GM12878 (cell line): ENCODE measurements at regions not wholly inside any gene's neighbourhood (a gene's known extent, or its start where the extent isn't known, plus 50 kb on each side); places are given as distances from the start of the nearest gene placed in this dataset.

ENCODE experiments used
- ATAC-seq: fragments of 200-7000 bp; cut with Tn5 transposase; 3 replicates; pipeline ENCODE4 v1.9.1; 2020; ENCODE audit warnings: mild to moderate bottlenecking, moderate library complexity
- BruUV-seq: library from RNA; stranded (reverse); fragments of 400-500 nt; replicated peaks from 2 replicates; lab custom pipeline; 2021; lab: Mats Ljungman, UMichigan
- CTCF ChIA-PET: fragments of 300-600 bp; sonication (Branson Sonifier 250); formaldehyde crosslinking; extraction: SDS; loops from one replicate; lab custom pipeline; 2021; ENCODE audit warnings: inconsistent platforms; lab: Yijun Ruan, JAX
- POLR2A ChIA-PET: fragments of 350-600 bp; formaldehyde crosslinking; extraction: SDS; loops from one replicate; lab custom pipeline; 2021; ENCODE audit warnings: inconsistent platforms; lab: Charles Lee
- RAD21 ChIA-PET: fragments of 300-600 bp; sonication (Branson Sonifier 250); formaldehyde crosslinking; loops from one replicate; lab custom pipeline; 2023; ENCODE audit warnings: antibody characterized with exemption; ENCODE audit not compliant: unreplicated experiment; lab: Charles Lee
- SMC1A ChIA-PET: fragments of 300-600 bp; sonication (Branson Sonifier 250); formaldehyde crosslinking; loops from one replicate; lab custom pipeline; 2023; ENCODE audit not compliant: unreplicated experiment, uncharacterized antibody; lab: Charles Lee
- DNase-seq: peaks from one replicate; pipeline ENCODE4 v3.0.0-alpha.2; 2011; ENCODE audit warnings: low read depth, low spot score
- FAIRE-seq: peaks from 3 replicates; lab custom pipeline; 2011; peaks lifted over from hg19 to GRCh38; lab: Jason Lieb, UNC
- H2AFZ ChIP-seq: 2 replicates; pipeline ENCODE4 v1.6.0; 2011; ENCODE audit warnings: low read depth, low read length, control low read depth; ENCODE audit not compliant: control insufficient read depth
- H3K27ac ChIP-seq: 2 replicates; pipeline ENCODE4 v1.5.1; 2011; ENCODE audit warnings: control low read depth; ENCODE audit not compliant: control insufficient read depth, insufficient read depth
- H3K27me3 ChIP-seq, 2 experiments: replicated peaks in 1 of 2; 2 replicates each; pipeline versions ENCODE4 v1.6.0 to v1.6.1; 2011; ENCODE audit warnings: low read length in 1 of 2; ENCODE audit not compliant: control insufficient read depth in 2 of 2, insufficient read depth in 2 of 2
- H3K36me3 ChIP-seq, 2 experiments: 2 replicates each; pipeline ENCODE4 v1.5.1; 2011; ENCODE audit warnings: low read length in 1 of 2; ENCODE audit not compliant: control insufficient read depth in 2 of 2, insufficient read depth in 2 of 2
- H3K4me1 ChIP-seq: 2 replicates; pipeline ENCODE4 v1.6.1; 2011; ENCODE audit warnings: mild to moderate bottlenecking, low read length, moderate library complexity, mixed read lengths; ENCODE audit not compliant: control insufficient read depth, insufficient read depth
- H3K4me2 ChIP-seq: 2 replicates; pipeline ENCODE4 v1.6.0; 2011; ENCODE audit warnings: control low read depth; ENCODE audit not compliant: control insufficient read depth, insufficient read depth
- H3K4me3 ChIP-seq: fragments of 200-600 bp; sonication (generic); 2 replicates; pipeline ENCODE4 v1.5.1; 2016
- H3K79me2 ChIP-seq: 2 replicates; pipeline ENCODE4 v1.6.0; 2011; ENCODE audit warnings: low read length; ENCODE audit not compliant: control insufficient read depth, insufficient read depth
- H3K9ac ChIP-seq: 2 replicates; pipeline ENCODE4 v1.8.0; 2011; ENCODE audit warnings: low read length, control low read depth, mixed read lengths; ENCODE audit not compliant: control insufficient read depth, insufficient read depth
- H3K9me3 ChIP-seq: replicated peaks from 3 replicates; pipeline ENCODE4 v1.5.1; 2011; ENCODE audit warnings: mild to moderate bottlenecking, low read length; ENCODE audit not compliant: control insufficient read depth, insufficient read depth
- H4K20me1 ChIP-seq: 2 replicates; pipeline ENCODE4 v1.6.0; 2011; ENCODE audit not compliant: control insufficient read depth, insufficient read depth
- BHLHE40 ChIP-seq, 2 experiments: fragments of 450-650 bp in 1 of 2; IDR thresholded peaks; 2 replicates each; pipeline ENCODE4 v1.6.1; 2011 to 2017; ENCODE audit warnings: low read depth in 2 of 2, borderline replicate concordance in 1 of 2, improper control_type of control experiment in 1 of 2, low read length in 1 of 2, mild to moderate bottlenecking in 1 of 2
- CBFB ChIP-seq: IDR thresholded peaks from 2 replicates; pipeline ENCODE4 v1.6.1; 2016; ENCODE audit warnings: antibody characterized with exemption, low read depth
- CBX5 ChIP-seq: sonication (generic); IDR thresholded peaks from 2 replicates; pipeline ENCODE4 v1.6.1; 2016; ENCODE audit warnings: low read depth, moderate library complexity, mild to moderate bottlenecking, inconsistent platforms
- ETV6 ChIP-seq, 2 experiments: fragments of 450-650 bp in 1 of 2; IDR thresholded peaks in 1 of 2; conservative IDR thresholded peaks in 1 of 2; 2 replicates each; pipeline ENCODE4 v1.6.1; 2014; ENCODE audit warnings: antibody characterized with exemption in 1 of 2, borderline replicate concordance in 1 of 2, low read depth in 1 of 2, mild to moderate bottlenecking in 1 of 2, moderate library complexity in 1 of 2
- EZH2 ChIP-seq: IDR thresholded peaks from 2 replicates; pipeline ENCODE4 v1.6.1; 2012; ENCODE audit warnings: low read depth, mild to moderate bottlenecking, control low read depth, inconsistent platforms, low read length, borderline replicate concordance; ENCODE audit not compliant: control insufficient read depth
- FOXK2 ChIP-seq: fragments of 450-650 bp; IDR thresholded peaks from 2 replicates; pipeline ENCODE4 v1.6.1; 2017; ENCODE audit warnings: mild to moderate bottlenecking, moderate library complexity
- GABPA ChIP-seq: IDR thresholded peaks from 2 replicates; pipeline ENCODE4 v1.6.1; 2014; ENCODE audit warnings: antibody characterized with exemption, low read depth, mild to moderate bottlenecking, inconsistent platforms
- GATAD2B ChIP-seq: fragments of 450-650 bp; conservative IDR thresholded peaks from 2 replicates; pipeline ENCODE4 v1.6.1; 2017; ENCODE audit warnings: low read depth, mild to moderate bottlenecking, moderate library complexity
- IKZF1 ChIP-seq: fragments of 450-650 bp; conservative IDR thresholded peaks from 2 replicates; pipeline ENCODE4 v1.6.1; 2017; ENCODE audit warnings: antibody characterized with exemption, mild to moderate bottlenecking
- MTA2 ChIP-seq: fragments of 450-650 bp; IDR thresholded peaks from 2 replicates; pipeline ENCODE4 v1.6.1; 2016; ENCODE audit warnings: low read depth, mild to moderate bottlenecking, moderate library complexity
- MXI1 ChIP-seq: fragments of 150-350 bp; IDR thresholded peaks from 2 replicates; pipeline ENCODE4 v1.6.1; 2011; ENCODE audit warnings: low read depth, mild to moderate bottlenecking, inconsistent platforms, low read length, improper control_type of control experiment
- POLR2A ChIP-seq: IDR thresholded peaks from 2 replicates; pipeline ENCODE4 v1.6.1; 2011; ENCODE audit warnings: low read depth, mild to moderate bottlenecking, low read length
- POLR2AphosphoS5 ChIP-seq: IDR thresholded peaks from 2 replicates; pipeline ENCODE4 v1.6.1; 2011; ENCODE audit warnings: mild to moderate bottlenecking, low read length, inconsistent platforms
- RAD51 ChIP-seq: fragments of 450-650 bp; IDR thresholded peaks from 2 replicates; pipeline ENCODE4 v1.6.1; 2016; ENCODE audit warnings: moderate library complexity, mild to moderate bottlenecking, inconsistent platforms
- RELA ChIP-seq: fragments of 450-650 bp; IDR thresholded peaks from 2 replicates; pipeline ENCODE4 v1.8.0; 2014; ENCODE audit warnings: borderline replicate concordance; ENCODE audit not compliant: partially characterized antibody
- WRNIP1 ChIP-seq: IDR thresholded peaks from 2 replicates; pipeline ENCODE4 v1.6.1; 2011; ENCODE audit warnings: low read depth, low read length, improper control_type of control experiment, borderline replicate concordance
- WGBS: methylation state at CpG from one replicate; pipeline ENCODE4 v1.1.6; 2016; ENCODE audit warnings: low lambda C conversion rate; ENCODE audit not compliant: insufficient replicate concordance, insufficient coverage; ENCODE audit errors: missing lambda C conversion rate; 5-methylcytosine and 5-hydroxymethylcytosine counted together
- in situ Hi-C: fragments of 300-500 bp; cut with MboI; formaldehyde crosslinking; loops from 9 replicates; pipeline ENCODE4 v1.14.3; 2018; ENCODE audit warnings: mixed read lengths
- intact Hi-C: fragments of 100-400 bp; cut with micrococcal nuclease; formaldehyde crosslinking; loops from one replicate; pipeline ENCODE4 v1.14.2; 2022; ENCODE audit not compliant: unreplicated experiment
- TF ChIP-seq, protein P1 (sequence below): fragments of 150-350 bp; IDR thresholded peaks from 2 replicates; pipeline ENCODE4 v1.6.1; 2014; ENCODE audit warnings: mild to moderate bottlenecking, low read depth, low read length

DNA sequence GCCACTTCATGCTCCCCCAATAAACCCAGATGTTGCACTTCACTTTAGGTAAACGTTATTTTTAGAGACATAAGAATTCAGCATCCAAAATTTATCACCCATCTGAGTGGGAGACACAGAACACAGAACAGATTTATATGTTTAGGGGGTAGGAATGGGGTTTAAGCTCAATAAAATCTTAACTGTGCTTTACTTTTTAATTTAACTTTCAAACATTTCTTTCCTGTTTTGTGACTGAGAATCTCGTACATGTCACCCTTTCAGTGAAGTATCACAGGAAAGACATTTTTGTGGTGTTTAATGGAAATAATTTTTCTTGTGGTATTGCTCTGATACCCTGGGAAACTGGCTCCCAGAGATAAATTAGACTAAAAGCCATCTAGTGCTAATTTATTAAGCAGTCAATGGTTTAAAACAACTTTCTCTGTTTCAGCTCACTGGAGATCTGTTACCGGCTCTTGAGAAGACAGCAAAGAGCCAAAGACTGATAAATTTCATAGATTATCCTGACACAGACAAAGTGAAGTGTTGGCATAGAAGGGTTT lies 148.0 kb upstream of the BMP4 start:
- no peak overlapping the region for H3K9ac ChIP-seq
- H3K9me3 ChIP-seq, result no peaks in the 10 kb centered on the region
- no peaks in the 10 kb centered on the region for H3K79me2 ChIP-seq
- DNase-seq (no peak), ATAC-seq (no peak), FAIRE-seq (no peak)
- ChIA-PET CTCF (no interaction called here), SMC1A (no interaction called here), RAD21 (no interaction called here), POLR2A (no interaction called here)
- H2AFZ ChIP-seq, result no peak overlapping the region
- intact Hi-C loops (no loop called here), in situ Hi-C loops (no loop called here)
- no peak overlapping the region for H3K27ac ChIP-seq
- no peaks in the 10 kb centered on the region for H3K36me3 ChIP-seq
- H3K4me2 ChIP-seq, result no peak overlapping the region
- H3K27me3 ChIP-seq, result no peaks in the 10 kb centered on the region
- H4K20me1 ChIP-seq, result no peaks in the 10 kb centered on the region
- TF ChIP-seq MTA2 (no peak), ETV6 (conservative IDR thresholded peaks at IDR 0.05 in 1 of 2, IDR thresholded peaks at IDR 0.05 in 1 of 2; ENCODE audit: borderline replicate concordance in 1 of 2, low read depth in 1 of 2) (no peak), MXI1 (no peak), IKZF1 (no peak)
- no TSS peak for BruUV-seq
- H3K4me3 ChIP-seq, result no peak overlapping the region
- 0% methylated on average over 3 of the region's 3 CpGs for WGBS
- no peaks in the 10 kb centered on the region for H3K4me1 ChIP-seq

DNA sequence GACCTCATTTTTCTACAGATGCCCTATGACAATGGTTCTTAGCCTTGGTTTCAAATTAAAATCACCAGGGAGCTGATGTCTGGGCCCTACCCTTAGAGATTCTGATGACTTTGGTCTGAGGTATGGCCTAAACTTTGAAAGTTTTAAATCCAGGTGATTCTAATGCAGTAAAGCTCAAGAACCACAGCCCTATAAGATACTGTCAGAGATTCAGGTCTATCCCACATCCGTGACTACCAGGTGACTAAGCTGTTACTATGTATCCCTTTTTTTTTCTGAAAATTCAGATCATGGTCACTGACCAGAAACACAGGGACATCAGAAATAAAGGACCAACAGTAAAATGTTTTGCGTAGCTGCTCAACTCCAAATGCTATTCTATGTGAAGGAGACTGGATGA lies 148.8 kb upstream of the BMP4 start:
- Histone ChIP-seq H3K4me2 (no peak overlapping the region), H3K27me3 (no peaks in the 10 kb centered on the region), H3K27ac (no peak overlapping the region), H3K4me3 (no peak overlapping the region), H3K79me2 (no peaks in the 10 kb centered on the region), H3K9me3 (no peaks in the 10 kb centered on the region), H3K4me1 (no peaks in the 10 kb centered on the region), H4K20me1 (no peaks in the 10 kb centered on the region), H3K9ac (no peak overlapping the region), H2AFZ (no peak overlapping the region), H3K36me3 (no peaks in the 10 kb centered on the region)
- ChIA-PET SMC1A (no interaction called here), RAD21 (interaction anchor here (0.6 kb wide), 1 partner anchor 821 kb away, joined by 4 read pairs; no protein-coding TSS in a partner anchor), POLR2A (no interaction called here), CTCF (no interaction called here)
- no peak for DNase-seq
- in situ Hi-C loops (no loop called here), intact Hi-C loops (no loop called here)
- no peak for ATAC-seq
- WGBS, result 36% methylated on average over 2 of the region's 2 CpGs
- FAIRE-seq, result no peak
- no TSS peak for BruUV-seq
- TF ChIP-seq CBX5 (no peak), RELA (no peak), EZH2 (no peak), POLR2A (no peak), POLR2AphosphoS5 (no peak), BHLHE40 (IDR thresholded peaks at IDR 0.05; ENCODE audit: borderline replicate concordance in 1 of 2, low read depth in 2 of 2, low read length in 1 of 2) (no peak), GABPA (no peak), RAD51 (no peak), FOXK2 (no peak), CBFB (no peak), WRNIP1 (no peak), GATAD2B (no peak)
- TF ChIP-seq, protein P1, sequence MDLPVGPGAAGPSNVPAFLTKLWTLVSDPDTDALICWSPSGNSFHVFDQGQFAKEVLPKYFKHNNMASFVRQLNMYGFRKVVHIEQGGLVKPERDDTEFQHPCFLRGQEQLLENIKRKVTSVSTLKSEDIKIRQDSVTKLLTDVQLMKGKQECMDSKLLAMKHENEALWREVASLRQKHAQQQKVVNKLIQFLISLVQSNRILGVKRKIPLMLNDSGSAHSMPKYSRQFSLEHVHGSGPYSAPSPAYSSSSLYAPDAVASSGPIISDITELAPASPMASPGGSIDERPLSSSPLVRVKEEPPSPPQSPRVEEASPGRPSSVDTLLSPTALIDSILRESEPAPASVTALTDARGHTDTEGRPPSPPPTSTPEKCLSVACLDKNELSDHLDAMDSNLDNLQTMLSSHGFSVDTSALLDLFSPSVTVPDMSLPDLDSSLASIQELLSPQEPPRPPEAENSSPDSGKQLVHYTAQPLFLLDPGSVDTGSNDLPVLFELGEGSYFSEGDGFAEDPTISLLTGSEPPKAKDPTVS, result no peak
